ENCODE measurements at regions not wholly inside any gene's neighbourhood (a gene's known extent, or its start where the extent isn't known, plus 50 kb on each side); places are given as distances from the start of the nearest gene placed in this dataset.

DNA sequence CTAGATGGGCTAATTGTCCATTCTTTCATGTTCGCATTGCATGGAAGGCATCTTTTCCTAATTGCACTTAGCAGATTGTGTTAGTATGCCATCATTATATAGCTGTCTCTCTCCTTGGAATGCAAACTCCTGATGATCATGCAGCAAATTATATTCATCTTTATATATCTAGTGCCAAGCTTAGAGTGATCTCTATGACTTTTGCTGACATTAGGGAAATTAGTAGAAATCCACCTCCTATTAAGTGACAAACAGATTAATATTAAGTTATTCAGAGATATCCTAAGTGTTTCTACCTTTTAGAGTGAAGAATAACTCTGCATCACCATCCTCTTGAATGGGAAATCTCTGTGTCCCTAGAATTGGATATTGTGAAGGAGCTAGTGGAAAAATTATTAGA is 185.6 kb downstream of the FOXG1 start:
- TF ChIP-seq, protein P1, sequence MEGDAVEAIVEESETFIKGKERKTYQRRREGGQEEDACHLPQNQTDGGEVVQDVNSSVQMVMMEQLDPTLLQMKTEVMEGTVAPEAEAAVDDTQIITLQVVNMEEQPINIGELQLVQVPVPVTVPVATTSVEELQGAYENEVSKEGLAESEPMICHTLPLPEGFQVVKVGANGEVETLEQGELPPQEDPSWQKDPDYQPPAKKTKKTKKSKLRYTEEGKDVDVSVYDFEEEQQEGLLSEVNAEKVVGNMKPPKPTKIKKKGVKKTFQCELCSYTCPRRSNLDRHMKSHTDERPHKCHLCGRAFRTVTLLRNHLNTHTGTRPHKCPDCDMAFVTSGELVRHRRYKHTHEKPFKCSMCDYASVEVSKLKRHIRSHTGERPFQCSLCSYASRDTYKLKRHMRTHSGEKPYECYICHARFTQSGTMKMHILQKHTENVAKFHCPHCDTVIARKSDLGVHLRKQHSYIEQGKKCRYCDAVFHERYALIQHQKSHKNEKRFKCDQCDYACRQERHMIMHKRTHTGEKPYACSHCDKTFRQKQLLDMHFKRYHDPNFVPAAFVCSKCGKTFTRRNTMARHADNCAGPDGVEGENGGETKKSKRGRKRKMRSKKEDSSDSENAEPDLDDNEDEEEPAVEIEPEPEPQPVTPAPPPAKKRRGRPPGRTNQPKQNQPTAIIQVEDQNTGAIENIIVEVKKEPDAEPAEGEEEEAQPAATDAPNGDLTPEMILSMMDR (conservative IDR thresholded peaks at IDR 0.05): no peak
- H3K27me3 ChIP-seq (ENCODE audit: insufficient read depth, low read length): no peaks in the 10 kb centered on the region
- H2BK15ac ChIP-seq (ENCODE audit: low read depth, low read length): no peak overlapping the region
- no peaks in the 10 kb centered on the region for H4K20me1 ChIP-seq (ENCODE audit: control insufficient read depth, insufficient read depth, insufficient read length)
- H3K4ac ChIP-seq (ENCODE audit: low read depth, low read length): no peak overlapping the region
- H2BK5ac ChIP-seq (ENCODE audit: insufficient read length, low read length): no peak overlapping the region
- peaks cover 5% of the 10 kb centered on the region; the same call in 1 of the 2 replicates for H3K27me3 Mint-ChIP-seq (ENCODE audit: low read depth)
- H2BK12ac ChIP-seq (ENCODE audit: insufficient read length, low read depth, low read length): no peak overlapping the region
- no peak overlapping the region for H4K91ac ChIP-seq (ENCODE audit: insufficient read length, low read depth, low read length)
- no peak overlapping the region for H2AFZ ChIP-seq (ENCODE audit: low read length)
- no peak overlapping the region for H3T11ph ChIP-seq (ENCODE audit: low read length)
- no peaks in the 10 kb centered on the region for H3K4me1 ChIP-seq (ENCODE audit: insufficient read depth, low read length)
- H3K18ac ChIP-seq (ENCODE audit: insufficient read length, low read depth, low read length): no peak overlapping the region
- no peak overlapping the region for H2AK5ac ChIP-seq (ENCODE audit: insufficient read length, low read length)
- H2BK20ac ChIP-seq (ENCODE audit: low read depth, low read length, poor library complexity, severe bottlenecking): no peak overlapping the region
- DNase-seq: no peak
- H4K5ac ChIP-seq (ENCODE audit: insufficient read length, low read depth, low read length): no peak overlapping the region
- no peak overlapping the region for H3K4me3 Mint-ChIP-seq
- no peak overlapping the region for H3K27ac ChIP-seq (ENCODE audit: insufficient read length, low read depth, low read length)
- H2BK120ac ChIP-seq (ENCODE audit: low read depth, low read length, poor library complexity, severe bottlenecking): no peak overlapping the region
- no peak overlapping the region for H3K14ac ChIP-seq (ENCODE audit: insufficient read depth, low read length)
- no peak overlapping the region for H4K8ac ChIP-seq (replicated peaks; ENCODE audit: insufficient read length, low read depth, low read length)
- no peak overlapping the region for H3K23ac ChIP-seq (ENCODE audit: insufficient read length, low read depth, low read length)
- H3K36me3 Mint-ChIP-seq (ENCODE audit: insufficient read depth in 1 of 3, low read depth in 3 of 3): peaks cover 2 to 6% (median 4%) of the 10 kb centered on the region in 3 experiments; a peak in 4 of 7 replicates
- no peaks in the 10 kb centered on the region for H3K79me2 ChIP-seq (ENCODE audit: insufficient read depth, low read length)
- no peaks in the 10 kb centered on the region for H3K79me1 ChIP-seq (ENCODE audit: insufficient read depth, low read depth, low read length, poor library complexity, severe bottlenecking)
- H3K27ac Mint-ChIP-seq: no peak overlapping the region
- no CpG with 5 or more reads among the region's 1 CpG for WGBS (ENCODE audit: extremely low coverage, insufficient read length, low lambda C conversion rate)
- no peak overlapping the region for H3K56ac ChIP-seq (ENCODE audit: insufficient read length, low read depth, low read length)
- no peaks in the 10 kb centered on the region for H3K23me2 ChIP-seq (ENCODE audit: insufficient read length, low read depth, low read length, poor library complexity, severe bottlenecking)
- no peak overlapping the region for H3K4me2 ChIP-seq (ENCODE audit: insufficient read depth, insufficient read length, low read length)
- no peak overlapping the region for H3K9ac ChIP-seq (ENCODE audit: extremely low read depth, insufficient read length, low read length)
- H3K4me1 Mint-ChIP-seq: no peaks in the 10 kb centered on the region
- H3K9me3 Mint-ChIP-seq: peaks cover 3 to 5% of the 10 kb centered on the region in 2 experiments; a peak in 2 of 5 replicates
- H3K9me3 ChIP-seq (ENCODE audit: control insufficient read depth, low read depth, low read length): no peaks in the 10 kb centered on the region

Data from H9 (cell line).